ENCODE measurements at regions not wholly inside any gene's neighbourhood (a gene's known extent, or its start where the extent isn't known, plus 50 kb on each side); places are given as distances from the start of the nearest gene placed in this dataset.

- in situ Hi-C loops (cut with HindIII; ENCODE audit: low sequenced_read_pairs): no loop called here
- no peak for DNase-seq (ENCODE audit: low spot score)
Measured at GRCh38 chr15:92224843-92225242, 168.8 kb upstream of the ST8SIA2 start.

- DNase-seq (ENCODE audit: low spot score): peak; percentile 72
- in situ Hi-C loops (cut with HindIII; ENCODE audit: low sequenced_read_pairs): no loop called here
Measured at GRCh38 chr15:92226020-92226612, 167.6 kb upstream of the ST8SIA2 start.

- DNase-seq (ENCODE audit: low spot score): no peak
- in situ Hi-C loops (cut with HindIII; ENCODE audit: low sequenced_read_pairs): no loop called here
Measured at GRCh38 chr15:92228830-92229229, 164.9 kb upstream of the ST8SIA2 start.

- DNase-seq (ENCODE audit: low spot score): no peak
- in situ Hi-C loops (cut with HindIII; ENCODE audit: low sequenced_read_pairs): no loop called here
Measured at GRCh38 chr15:92231461-92231860, 162.2 kb upstream of the ST8SIA2 start.

GRCh38 chr15:92232317-92232716 is 161.4 kb upstream of the ST8SIA2 start:
- in situ Hi-C loops (cut with HindIII; ENCODE audit: low sequenced_read_pairs): no loop called here
- no peak for DNase-seq (ENCODE audit: low spot score)

GRCh38 chr15:92232876-92233275 is 160.8 kb upstream of the ST8SIA2 start:
- in situ Hi-C loops (cut with HindIII; ENCODE audit: low sequenced_read_pairs): no loop called here
- DNase-seq (ENCODE audit: low spot score): no peak

- in situ Hi-C loops (cut with HindIII; ENCODE audit: low sequenced_read_pairs): no loop called here
- DNase-seq (ENCODE audit: low spot score): no peak
Measured at GRCh38 chr15:92243227-92243626, 150.5 kb upstream of the ST8SIA2 start.

GRCh38 chr15:92244703-92245102 is 149.0 kb upstream of the ST8SIA2 start:
- no peak for DNase-seq (ENCODE audit: low spot score)
- in situ Hi-C loops (cut with HindIII; ENCODE audit: low sequenced_read_pairs): no loop called here

DNA sequence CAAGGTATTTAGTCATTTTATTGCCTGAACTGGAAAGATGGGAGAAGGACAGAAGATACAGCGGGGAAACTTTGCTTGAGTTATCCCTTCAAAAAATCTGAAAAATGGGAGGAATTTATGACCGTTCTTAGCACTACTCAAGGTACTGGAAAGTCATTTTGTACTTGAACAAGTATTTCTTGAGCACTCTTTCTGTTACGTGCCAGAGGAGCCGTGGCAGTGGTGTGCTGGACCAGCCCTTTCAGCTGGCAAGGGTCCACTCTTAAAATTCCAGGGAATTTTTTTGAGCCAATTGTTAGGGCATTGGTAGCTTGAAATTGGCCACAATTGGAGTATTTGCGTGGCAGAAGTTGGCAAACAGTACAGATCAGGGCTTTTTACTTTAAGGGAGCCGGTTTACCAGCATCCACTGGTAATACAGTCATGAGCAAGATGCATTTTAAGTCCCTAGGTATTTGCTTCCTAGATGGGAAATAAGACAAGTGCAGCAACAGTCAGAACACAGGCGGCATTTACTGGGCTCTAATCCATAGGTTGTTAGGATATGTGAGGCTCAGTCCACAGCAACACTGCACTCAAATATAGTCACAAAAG is 145.9 kb upstream of the ST8SIA2 start:
- in situ Hi-C loops (cut with HindIII; ENCODE audit: low sequenced_read_pairs): no loop called here
- DNase-seq (ENCODE audit: low spot score): no peak

- in situ Hi-C loops (cut with HindIII; ENCODE audit: low sequenced_read_pairs): no loop called here
- no peak for DNase-seq (ENCODE audit: low spot score)
Measured at GRCh38 chr15:92266796-92267685, 126.6 kb upstream of the ST8SIA2 start.

DNA sequence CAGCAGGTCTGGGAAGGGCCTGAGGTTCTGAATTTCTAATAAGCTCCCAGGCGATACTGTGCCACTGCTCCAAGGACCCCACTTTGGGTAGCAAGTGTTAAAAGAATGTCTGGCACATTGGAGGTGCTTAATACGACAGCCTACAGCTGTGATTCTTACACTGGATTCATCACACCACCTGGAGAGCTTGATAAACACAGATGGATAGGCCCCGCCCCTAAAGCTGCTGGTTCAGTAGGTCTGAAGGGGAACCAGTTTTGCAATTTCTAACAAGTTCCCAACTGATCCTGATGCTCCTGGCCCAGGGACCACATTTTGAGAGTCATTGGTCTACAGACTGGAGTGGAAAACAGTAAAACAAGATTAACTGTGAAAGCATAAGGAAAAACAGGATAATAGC is 124.8 kb upstream of the ST8SIA2 start:
- in situ Hi-C loops (cut with HindIII; ENCODE audit: low sequenced_read_pairs): no loop called here
- no peak for DNase-seq (ENCODE audit: low spot score)

- in situ Hi-C loops (cut with HindIII; ENCODE audit: low sequenced_read_pairs): no loop called here
- no peak for DNase-seq (ENCODE audit: low spot score)
Measured at GRCh38 chr15:92271179-92271578, 122.5 kb upstream of the ST8SIA2 start.

GRCh38 chr15:92272106-92272505 is 121.6 kb upstream of the ST8SIA2 start:
- in situ Hi-C loops (cut with HindIII; ENCODE audit: low sequenced_read_pairs): no loop called here
- DNase-seq (ENCODE audit: low spot score): no peak

GRCh38 chr15:92273286-92273685 is 120.4 kb upstream of the ST8SIA2 start:
- no peak for DNase-seq (ENCODE audit: low spot score)
- in situ Hi-C loops (cut with HindIII; ENCODE audit: low sequenced_read_pairs): no loop called here

GRCh38 chr15:92273723-92274122 is 120.0 kb upstream of the ST8SIA2 start:
- in situ Hi-C loops (cut with HindIII; ENCODE audit: low sequenced_read_pairs): no loop called here
- no peak for DNase-seq (ENCODE audit: low spot score)

DNA sequence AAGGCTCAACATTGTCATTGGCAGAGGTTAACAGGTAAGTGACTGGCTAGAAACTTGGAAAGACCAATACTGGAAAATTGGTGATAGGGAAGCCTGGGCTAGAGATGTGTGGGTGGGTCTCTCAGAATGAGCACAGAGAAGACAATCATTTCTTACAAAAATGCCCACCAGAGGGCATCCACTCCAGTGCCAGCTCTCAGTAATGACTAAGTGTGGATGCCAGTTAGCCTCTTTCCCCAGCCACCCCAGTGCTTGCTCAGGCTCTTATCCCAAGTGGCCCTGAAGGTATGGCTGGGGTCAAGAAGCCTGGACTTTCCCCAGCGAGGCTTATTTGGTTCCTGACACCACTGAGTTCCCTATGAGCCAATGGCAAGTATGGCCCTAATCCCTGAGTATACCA is 115.9 kb upstream of the ST8SIA2 start:
- in situ Hi-C loops (cut with HindIII; ENCODE audit: low sequenced_read_pairs): no loop called here
- peak; percentile 63 for DNase-seq (ENCODE audit: low spot score)

- in situ Hi-C loops (cut with HindIII; ENCODE audit: low sequenced_read_pairs): no loop called here
- no peak for DNase-seq (ENCODE audit: low spot score)
Measured at GRCh38 chr15:92283813-92284212, 109.9 kb upstream of the ST8SIA2 start.

GRCh38 chr15:92288755-92289154 is 104.9 kb upstream of the ST8SIA2 start:
- no peak for DNase-seq (ENCODE audit: low spot score)
- in situ Hi-C loops (cut with HindIII; ENCODE audit: low sequenced_read_pairs): no loop called here

GRCh38 chr15:92289733-92290132 is 103.9 kb upstream of the ST8SIA2 start:
- in situ Hi-C loops (cut with HindIII; ENCODE audit: low sequenced_read_pairs): no loop called here

GRCh38 chr15:92290359-92290992 is 103.2 kb upstream of the ST8SIA2 start:
- DNase-seq (ENCODE audit: low spot score): peak; percentile 17
- in situ Hi-C loops (cut with HindIII; ENCODE audit: low sequenced_read_pairs): no loop called here

More at GRCh38 chr15:92289733-92290132, 103.9 kb upstream of the ST8SIA2 start:
- no peak for DNase-seq (ENCODE audit: low spot score)

Measured in G401 (cell line).